CD1c-positive myeloid dendritic cell (primary cell): ENCODE measurements at regions not wholly inside any gene's neighbourhood (a gene's known extent, or its start where the extent isn't known, plus 50 kb on each side); places are given as distances from the start of the nearest gene placed in this dataset.

ENCODE experiments used
- DNase-seq: peaks from one replicate; pipeline ENCODE4 v3.0.0-alpha.2; 2016; ENCODE audit errors: extremely low spot score

DNA sequence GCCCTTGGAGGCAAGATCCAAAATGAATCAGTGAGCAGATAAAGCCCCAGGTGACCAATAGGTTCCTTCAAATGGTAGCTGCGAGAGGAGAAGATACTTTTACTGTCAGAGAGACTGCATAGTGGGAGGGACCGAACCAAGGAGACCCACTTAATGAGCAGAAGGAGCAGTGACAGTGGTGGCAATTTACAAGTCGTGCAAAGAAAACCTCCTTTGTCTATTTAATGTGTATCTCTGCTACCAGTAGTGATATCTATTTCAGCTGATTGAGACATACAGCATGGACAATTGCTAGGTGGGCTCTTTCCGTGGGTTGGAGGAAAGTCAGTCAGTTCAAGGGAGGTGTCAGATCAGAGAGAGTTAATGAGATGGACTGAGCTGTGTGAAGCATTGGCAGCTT lies 480.4 kb downstream of the GATA3 start:
- no peak for DNase-seq

DNA sequence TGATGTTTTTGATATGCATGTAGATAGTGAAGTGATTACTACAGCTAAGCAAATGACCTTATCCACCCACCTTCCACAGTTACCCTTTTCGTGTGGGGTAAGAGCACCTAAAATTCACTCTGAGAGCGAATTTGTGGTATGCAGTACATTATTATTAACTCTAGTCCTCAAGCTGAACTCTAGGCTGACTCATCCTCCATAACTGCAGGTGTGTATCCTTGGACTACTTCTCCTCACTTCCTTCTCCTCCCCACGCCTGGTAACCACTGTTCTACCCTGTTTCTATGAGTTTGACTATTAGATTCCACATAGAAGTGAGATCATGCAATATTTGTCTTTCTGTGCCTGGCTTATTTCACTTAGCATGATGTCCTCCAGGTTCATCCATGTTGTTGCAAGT lies 484.6 kb downstream of the GATA3 start:
- DNase-seq, result no peak

DNA sequence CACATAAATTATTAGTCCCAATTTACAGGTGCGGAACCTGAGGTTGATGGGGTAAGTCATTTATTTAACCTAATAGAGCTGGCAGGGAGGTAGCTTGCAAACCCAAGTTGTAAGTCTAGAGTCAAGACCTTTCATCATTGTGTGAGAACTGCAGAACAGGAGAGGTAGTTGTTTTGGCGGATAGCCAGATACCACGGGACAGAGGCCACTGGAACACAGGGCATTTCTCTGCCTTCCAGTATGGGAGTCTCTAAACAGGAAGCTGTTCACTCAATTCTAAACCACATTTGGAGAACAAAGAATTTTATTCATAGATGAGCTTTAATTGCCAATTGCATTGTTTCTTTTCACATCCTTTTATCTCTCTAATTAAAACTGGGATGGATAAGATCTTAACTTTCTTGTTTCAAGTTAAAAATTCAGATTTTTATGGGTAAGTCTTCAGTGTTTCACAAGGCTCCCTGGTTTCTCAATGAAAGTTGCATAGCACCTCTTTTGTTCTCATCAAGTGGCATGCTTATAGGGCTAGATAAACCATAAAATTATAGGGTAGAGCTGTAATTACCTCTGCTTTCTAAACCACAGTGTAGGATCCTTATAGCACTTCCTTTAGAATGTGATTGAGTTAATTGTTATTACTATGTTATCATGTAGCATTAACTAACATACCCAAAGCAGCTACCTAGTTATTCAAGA lies 489.0 kb downstream of the GATA3 start:
- DNase-seq, result peak; percentile 1

- no peak for DNase-seq
These were observed 489.5 kb downstream of the GATA3 start for GRCh38 chr10:8544057-8544380.

DNA sequence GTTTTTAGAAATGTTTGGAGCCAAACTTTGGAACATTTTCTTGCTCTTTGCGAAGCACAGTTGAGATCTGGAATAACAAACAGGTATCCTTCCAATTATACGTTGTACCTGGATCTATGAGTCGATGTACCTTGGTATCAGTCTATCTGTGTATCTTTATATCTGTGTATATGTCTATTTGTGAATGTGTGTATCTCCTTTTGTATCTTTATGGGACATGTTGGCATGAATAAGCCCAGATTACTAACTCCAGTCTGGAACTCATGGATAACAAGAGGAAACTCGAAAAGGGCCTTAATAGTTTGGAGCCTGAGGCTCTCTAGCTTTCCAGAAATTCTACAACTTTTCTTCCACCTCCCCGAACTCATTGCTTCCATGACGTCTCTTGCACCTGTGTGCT lies 490.0 kb downstream of the GATA3 start:
- no peak for DNase-seq

GRCh38 chr10:8554574-8554973 lies 500.1 kb downstream of the GATA3 start:
- no peak for DNase-seq

DNA sequence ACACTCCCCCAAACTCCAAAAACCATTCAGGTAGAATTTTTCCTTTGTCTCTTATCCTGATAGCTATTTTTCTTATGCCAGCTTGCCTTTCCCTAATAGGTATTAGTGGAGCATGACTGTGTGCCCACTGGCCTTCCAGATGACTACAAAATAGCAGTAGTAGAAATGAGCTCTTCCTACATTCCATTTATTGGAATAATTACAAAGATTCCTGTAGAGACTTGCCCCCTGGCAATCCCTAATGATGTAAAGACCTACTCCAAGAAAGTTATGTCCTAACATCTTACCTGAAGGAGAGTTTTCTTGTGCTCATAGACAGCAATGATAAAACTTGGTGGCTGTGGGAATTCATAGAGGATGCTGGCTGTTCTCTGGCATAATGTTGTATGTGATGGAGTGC lies 501.8 kb downstream of the GATA3 start:
- DNase-seq, result no peak

GRCh38 chr10:8563478-8563877 lies 509.0 kb downstream of the GATA3 start:
- DNase-seq, result no peak

GRCh38 chr10:8566737-8567136 lies 512.2 kb downstream of the GATA3 start:
- DNase-seq, result no peak

DNA sequence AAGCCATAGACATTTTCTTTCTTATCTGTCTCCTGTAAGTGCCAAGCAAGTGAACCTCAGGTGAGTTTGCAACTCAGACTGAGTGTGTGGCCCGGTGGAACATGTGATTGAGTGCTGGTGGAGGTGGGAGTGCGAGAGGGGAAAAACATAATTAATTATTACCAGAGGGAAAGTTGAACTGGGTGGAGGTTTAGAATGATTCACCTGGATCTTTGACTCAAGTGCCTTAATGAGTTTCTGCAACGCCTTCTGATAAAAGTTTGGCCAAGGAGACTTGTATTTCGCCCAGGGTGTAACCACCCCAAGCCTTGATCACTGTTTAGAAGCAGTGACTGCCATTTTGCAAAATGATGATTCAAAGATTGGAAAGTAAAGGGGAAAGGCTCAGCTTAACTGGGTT lies 513.9 kb downstream of the GATA3 start:
- no peak for DNase-seq

GRCh38 chr10:8575620-8576019 lies 521.1 kb downstream of the GATA3 start:
- DNase-seq, result no peak

DNA sequence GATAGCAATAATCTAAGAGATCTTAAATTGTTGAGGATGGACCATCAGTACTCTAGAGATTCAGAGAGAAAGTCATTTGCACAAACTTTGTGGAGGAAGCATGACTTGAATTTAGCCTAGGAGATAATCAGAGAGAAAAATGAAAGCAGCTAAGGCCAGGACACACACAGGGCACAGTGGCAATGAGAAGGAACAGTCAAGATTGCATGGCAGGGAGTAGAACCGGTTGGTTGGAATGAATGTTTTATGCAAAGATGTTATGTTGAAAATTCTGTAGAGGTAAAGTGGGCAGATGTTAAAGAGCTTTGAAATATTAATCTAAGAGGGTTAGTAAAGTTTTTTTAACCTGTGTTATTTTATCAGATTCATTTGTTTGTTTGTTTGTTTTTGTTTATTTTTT lies 521.8 kb downstream of the GATA3 start:
- DNase-seq, result no peak

DNA sequence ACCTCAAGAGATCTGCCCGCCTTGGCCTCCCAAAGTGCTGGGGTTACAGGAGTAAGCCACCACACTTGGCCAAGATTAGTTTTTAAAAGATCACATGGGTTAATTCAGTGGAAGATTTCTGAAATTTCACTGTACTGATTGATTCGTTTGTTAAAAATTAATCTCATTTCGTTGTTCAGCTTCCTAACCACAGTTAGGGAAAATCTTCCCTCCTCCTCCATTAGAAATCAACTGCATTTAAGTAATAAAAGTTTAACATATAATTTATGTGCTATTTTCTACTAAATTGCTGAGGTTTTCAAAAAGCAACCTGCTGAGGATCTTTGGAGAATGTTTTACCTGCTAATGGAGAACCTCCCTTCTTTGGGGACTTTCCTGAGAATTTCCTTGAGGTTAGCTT lies 522.4 kb downstream of the GATA3 start:
- DNase-seq, result no peak

GRCh38 chr10:8577686-8578085 lies 523.2 kb downstream of the GATA3 start:
- no peak for DNase-seq

DNA sequence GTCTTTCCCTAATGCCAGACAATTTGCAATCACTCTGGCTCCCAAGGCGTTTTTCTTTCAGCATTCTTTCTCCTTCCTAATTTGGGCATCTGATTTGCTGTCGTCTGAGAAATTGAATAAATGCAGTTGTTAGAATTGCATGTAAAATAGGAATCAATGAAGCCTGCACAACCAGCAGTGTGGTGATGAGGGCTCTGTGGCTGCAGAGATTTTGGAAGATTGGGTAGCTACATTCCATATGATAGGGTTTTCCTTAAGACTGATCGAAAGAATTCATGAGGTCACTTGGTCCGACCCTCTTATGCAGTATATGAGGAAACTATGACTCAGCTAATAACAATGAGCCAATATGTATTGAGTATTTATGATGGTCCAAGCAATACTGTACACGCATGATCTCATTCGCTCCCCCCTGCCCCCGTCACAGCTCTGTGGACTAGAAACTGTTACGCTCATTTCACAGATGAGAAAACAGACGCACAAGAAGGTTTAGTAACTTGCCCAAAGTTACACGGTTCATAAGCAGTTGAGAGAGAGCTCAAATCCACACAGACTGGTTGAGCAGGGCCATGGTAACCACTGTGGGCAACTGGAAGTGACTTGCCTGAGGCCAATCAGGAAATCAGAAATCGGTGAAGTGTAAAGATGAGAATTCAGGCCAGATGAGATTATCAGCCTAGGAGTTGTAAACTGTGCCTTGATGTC lies 527.2 kb downstream of the GATA3 start:
- no peak for DNase-seq

DNA sequence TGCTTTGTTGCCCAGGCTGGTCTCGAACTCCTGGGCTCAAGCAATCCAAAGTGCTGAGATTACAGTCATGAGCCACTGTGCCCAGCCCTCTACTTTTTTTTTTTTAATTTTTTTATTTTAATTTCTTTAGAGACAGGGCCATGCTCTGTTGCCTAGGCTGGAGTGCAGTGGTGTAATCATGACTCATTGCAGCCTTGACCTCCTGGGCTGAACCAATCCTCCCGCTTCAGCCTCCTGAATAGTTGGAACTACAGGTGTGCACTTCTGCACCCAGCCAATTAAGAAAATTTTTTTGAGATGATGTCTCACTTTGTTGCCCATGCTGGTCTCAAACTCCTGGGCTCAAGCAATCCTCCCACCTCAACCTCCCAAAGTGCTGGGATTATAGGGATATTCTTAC lies 528.6 kb downstream of the GATA3 start:
- DNase-seq, result no peak

DNA sequence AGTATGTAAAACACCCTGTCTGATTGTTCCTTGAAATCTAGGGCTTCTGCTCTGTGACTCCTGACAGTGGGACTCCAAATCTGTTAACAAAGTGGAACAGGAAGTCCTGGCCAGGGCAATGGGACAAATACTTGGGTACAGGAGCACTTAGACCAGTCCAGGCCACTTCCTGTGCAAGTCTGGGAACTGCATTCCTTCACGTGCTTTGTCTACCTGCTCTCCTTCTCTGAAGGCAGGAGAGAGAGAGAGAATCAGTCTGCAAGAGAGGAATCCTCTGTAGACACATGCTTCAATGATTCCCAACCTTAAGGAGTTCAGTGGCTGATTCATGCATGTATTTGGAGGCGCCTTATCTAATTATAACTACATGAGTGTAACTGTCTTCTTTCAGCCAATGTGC lies 530.2 kb downstream of the GATA3 start:
- DNase-seq, result no peak

- no peak for DNase-seq
These were observed 532.0 kb downstream of the GATA3 start for GRCh38 chr10:8586504-8586903.

DNA sequence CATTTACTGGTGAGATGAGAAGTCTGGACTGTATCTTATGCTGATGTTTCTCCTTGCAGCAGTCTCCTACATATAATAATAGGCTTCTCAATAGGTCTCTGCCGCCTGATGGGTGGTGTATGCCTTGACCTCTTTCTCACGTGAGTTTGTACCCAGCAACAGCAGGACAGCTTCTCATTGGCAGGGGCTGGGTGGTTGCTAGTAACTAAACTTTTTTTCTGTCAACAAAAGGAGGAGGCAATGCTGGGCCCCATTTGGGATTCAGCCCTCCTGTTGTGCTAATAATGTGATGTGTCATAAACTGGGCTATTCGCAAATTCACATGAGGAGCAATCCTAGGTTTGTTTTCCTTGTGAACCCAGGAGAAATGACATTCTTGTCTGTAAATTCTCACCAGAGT lies 533.6 kb downstream of the GATA3 start:
- no peak for DNase-seq

DNA sequence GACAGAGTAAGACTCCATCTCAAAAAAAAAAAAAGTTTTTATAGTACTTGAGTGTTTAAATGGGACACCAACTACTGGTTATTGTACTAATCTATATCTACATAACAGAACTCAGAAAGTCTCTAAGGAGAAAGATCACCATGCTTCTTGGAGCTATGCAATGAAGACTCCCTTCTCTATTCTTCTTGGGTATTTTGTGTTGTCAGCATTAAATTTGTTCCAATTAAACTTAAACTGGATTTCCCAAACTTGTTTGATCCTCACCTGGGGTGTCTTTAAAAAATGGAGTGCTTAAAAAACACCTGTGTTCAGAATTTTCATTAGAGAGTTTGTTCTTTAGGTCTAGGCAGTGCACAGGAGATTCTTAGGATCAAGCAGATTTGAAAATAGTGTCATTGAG lies 536.0 kb downstream of the GATA3 start:
- no peak for DNase-seq

GRCh38 chr10:8591640-8592039 lies 537.2 kb downstream of the GATA3 start:
- DNase-seq, result no peak

DNA sequence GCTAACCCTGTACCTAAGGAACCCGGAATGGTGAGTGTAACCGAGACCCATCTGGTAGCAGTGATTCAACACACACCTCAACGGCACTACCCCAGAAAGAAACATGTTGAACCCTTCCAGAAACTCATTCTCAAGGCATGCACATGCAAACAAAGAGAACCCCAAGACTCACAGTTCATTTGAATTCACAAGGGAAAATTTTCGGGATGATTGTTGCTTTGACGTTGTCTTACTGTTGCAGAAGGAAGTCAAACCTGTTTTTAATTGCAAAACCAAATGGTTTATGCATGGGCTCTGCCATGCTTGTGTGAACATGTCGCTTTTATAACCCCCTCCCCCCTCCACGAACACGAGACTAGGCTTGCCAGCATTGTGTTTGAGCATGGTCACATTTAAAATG lies 539.7 kb downstream of the GATA3 start:
- no peak for DNase-seq

- no peak for DNase-seq
These were observed 540.2 kb downstream of the GATA3 start for GRCh38 chr10:8594711-8595110.

GRCh38 chr10:8595140-8595539 lies 540.7 kb downstream of the GATA3 start:
- DNase-seq, result no peak
